Sigmoid colon (tissue), 6 donors: ENCODE measurements at regions not wholly inside any gene's neighbourhood (a gene's known extent, or its start where the extent isn't known, plus 50 kb on each side); places are given as distances from the start of the nearest gene placed in this dataset.

ENCODE experiments used
- DNase-seq: peaks from one replicate; pipeline ENCODE4 v3.0.0-alpha.2; 2019
- H3K27ac ChIP-seq, 4 donors: fragments of 200-600 bp; sonication (generic); one replicate each; pipeline ENCODE4 v1.5.1; 2016 to 2019; ENCODE audit warnings: mild to moderate bottlenecking in 1 of 4
- H3K27me3 ChIP-seq, 3 donors: fragments of 200-600 bp; sonication (generic); one replicate each; pipeline ENCODE4 v1.5.1; 2019; ENCODE audit warnings: mild to moderate bottlenecking in 1 of 3
- H3K36me3 ChIP-seq, 4 donors: fragments of 200-600 bp; sonication (generic); one replicate each; pipeline ENCODE4 v1.5.1; 2016 to 2019
- H3K4me1 ChIP-seq, 4 donors: fragments of 200-600 bp; sonication (generic); one replicate each; pipeline ENCODE4 v1.5.1; 2017 to 2019
- H3K4me3 ChIP-seq, 4 donors: fragments of 200-600 bp; sonication (generic); one replicate each; pipeline ENCODE4 v1.5.1; 2017 to 2019; ENCODE audit warnings: mild to moderate bottlenecking in 2 of 4, moderate library complexity in 1 of 4
- H3K9me3 ChIP-seq, 4 donors: fragments of 200-600 bp in 3 of 4; sonication (generic) in 3 of 4; one replicate each; pipeline versions ENCODE4 v1.5.1 to v1.6.1; 2013 to 2019
- EP300 ChIP-seq, 4 donors: sonication (generic); formaldehyde crosslinking; IDR thresholded peaks; one replicate each; pipeline ENCODE4 v1.6.1; 2017; ENCODE audit warnings: antibody characterized with exemption in 4 of 4
- POLR2A ChIP-seq, 2 donors: fragments of 450-650 bp; IDR thresholded peaks; one replicate each; pipeline ENCODE4 v1.6.1; 2016; ENCODE audit warnings: antibody characterized with exemption in 2 of 2, mild to moderate bottlenecking in 2 of 2, moderate library complexity in 2 of 2
- POLR2AphosphoS5 ChIP-seq, 4 donors: sonication (generic); formaldehyde crosslinking; IDR thresholded peaks; one replicate each; pipeline ENCODE4 v1.6.1; 2017; ENCODE audit warnings: antibody characterized with exemption in 4 of 4
- WGBS, 2 donors: extraction: QIAGEN DNeasy Blood & Tissue Kit; methylation state at CpG; one replicate each; pipeline ENCODE4 v1.1.7; 2013; 5-methylcytosine and 5-hydroxymethylcytosine counted together
- intact Hi-C: fragments of 100-400 bp; cut with DNase I; formaldehyde crosslinking; loops from one replicate; pipeline ENCODE4 v1.15.1; 2023
- TF ChIP-seq, protein P1 (sequence below), 4 experiments: fragments of 450-650 bp in 3 of 4; fragments of 200-600 bp in 1 of 4; IDR thresholded peaks; one replicate each; pipeline ENCODE4 v1.5.1; 2016 to 2019; ENCODE audit warnings: antibody characterized with exemption in 4 of 4, mild to moderate bottlenecking in 3 of 4, moderate library complexity in 2 of 4
- donor health status: healthy with polysubstance abuse.
- donor health status: healthy.

DNA sequence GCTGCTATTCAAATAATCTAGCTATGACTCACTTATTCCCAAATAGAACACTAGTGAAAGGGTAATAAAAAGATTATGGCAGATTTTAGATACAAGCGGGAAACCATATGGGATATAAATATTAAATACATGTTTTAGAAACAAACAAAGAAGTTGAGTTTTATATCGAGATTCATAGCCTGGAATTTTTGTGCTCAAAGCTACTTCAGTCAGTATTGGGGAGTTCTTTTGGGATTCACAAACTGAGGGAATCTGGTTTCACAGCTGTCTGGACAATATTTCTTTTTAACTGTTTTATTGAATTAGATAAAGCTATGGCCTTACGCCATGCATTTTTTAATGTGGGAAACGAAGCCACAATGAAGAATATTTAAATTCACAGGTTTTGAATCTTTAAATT, 257.1 kb upstream of the PCDH20 start:
- intact Hi-C loops: no loop called here
- DNase-seq: no peak
- WGBS, 2 donors: 61 to 77% methylated on average over 4 of the region's 4 CpGs

GRCh38 chr13:61670384-61671161, 254.9 kb upstream of the PCDH20 start:
- Histone ChIP-seq H3K4me1 (no peaks in the 10 kb centered on the region), H3K27me3 (no peaks in the 10 kb centered on the region), H3K27ac (no peak overlapping the region), H3K9me3 (peaks cover 0 to 9% (median 0%) of the 10 kb centered on the region in 4 donors), H3K36me3 (no peaks in the 10 kb centered on the region), H3K4me3 (no peak overlapping the region)
- intact Hi-C loops: no loop called here
- 88 to 92% methylated on average over 19 of the region's 19 CpGs for WGBS, 2 donors
- DNase-seq: no peak
- TF ChIP-seq POLR2A (IDR thresholded peaks at IDR 0.05): no peak
- TF ChIP-seq EP300 (IDR thresholded peaks at IDR 0.05): no peak
- no peak for TF ChIP-seq POLR2AphosphoS5 (IDR thresholded peaks at IDR 0.05)
- TF ChIP-seq, protein P1, sequence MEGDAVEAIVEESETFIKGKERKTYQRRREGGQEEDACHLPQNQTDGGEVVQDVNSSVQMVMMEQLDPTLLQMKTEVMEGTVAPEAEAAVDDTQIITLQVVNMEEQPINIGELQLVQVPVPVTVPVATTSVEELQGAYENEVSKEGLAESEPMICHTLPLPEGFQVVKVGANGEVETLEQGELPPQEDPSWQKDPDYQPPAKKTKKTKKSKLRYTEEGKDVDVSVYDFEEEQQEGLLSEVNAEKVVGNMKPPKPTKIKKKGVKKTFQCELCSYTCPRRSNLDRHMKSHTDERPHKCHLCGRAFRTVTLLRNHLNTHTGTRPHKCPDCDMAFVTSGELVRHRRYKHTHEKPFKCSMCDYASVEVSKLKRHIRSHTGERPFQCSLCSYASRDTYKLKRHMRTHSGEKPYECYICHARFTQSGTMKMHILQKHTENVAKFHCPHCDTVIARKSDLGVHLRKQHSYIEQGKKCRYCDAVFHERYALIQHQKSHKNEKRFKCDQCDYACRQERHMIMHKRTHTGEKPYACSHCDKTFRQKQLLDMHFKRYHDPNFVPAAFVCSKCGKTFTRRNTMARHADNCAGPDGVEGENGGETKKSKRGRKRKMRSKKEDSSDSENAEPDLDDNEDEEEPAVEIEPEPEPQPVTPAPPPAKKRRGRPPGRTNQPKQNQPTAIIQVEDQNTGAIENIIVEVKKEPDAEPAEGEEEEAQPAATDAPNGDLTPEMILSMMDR (IDR thresholded peaks at IDR 0.05): no peak

More for the DNA sequence above, 257.1 kb upstream of the PCDH20 start:
- H3K4me1 ChIP-seq: no peaks in the 10 kb centered on the region
- H3K9me3 ChIP-seq: peaks cover 0 to 6% (median 0%) of the 10 kb centered on the region in 4 donors
- no peak overlapping the region for H3K4me3 ChIP-seq
- TF ChIP-seq EP300 (IDR thresholded peaks at IDR 0.05): no peak
- TF ChIP-seq, protein P1 (IDR thresholded peaks at IDR 0.05): no peak
- TF ChIP-seq POLR2AphosphoS5 (IDR thresholded peaks at IDR 0.05): no peak
- TF ChIP-seq POLR2A (IDR thresholded peaks at IDR 0.05): no peak
- no peaks in the 10 kb centered on the region for H3K36me3 ChIP-seq
- H3K27me3 ChIP-seq: no peaks in the 10 kb centered on the region
- no peak overlapping the region for H3K27ac ChIP-seq

DNA sequence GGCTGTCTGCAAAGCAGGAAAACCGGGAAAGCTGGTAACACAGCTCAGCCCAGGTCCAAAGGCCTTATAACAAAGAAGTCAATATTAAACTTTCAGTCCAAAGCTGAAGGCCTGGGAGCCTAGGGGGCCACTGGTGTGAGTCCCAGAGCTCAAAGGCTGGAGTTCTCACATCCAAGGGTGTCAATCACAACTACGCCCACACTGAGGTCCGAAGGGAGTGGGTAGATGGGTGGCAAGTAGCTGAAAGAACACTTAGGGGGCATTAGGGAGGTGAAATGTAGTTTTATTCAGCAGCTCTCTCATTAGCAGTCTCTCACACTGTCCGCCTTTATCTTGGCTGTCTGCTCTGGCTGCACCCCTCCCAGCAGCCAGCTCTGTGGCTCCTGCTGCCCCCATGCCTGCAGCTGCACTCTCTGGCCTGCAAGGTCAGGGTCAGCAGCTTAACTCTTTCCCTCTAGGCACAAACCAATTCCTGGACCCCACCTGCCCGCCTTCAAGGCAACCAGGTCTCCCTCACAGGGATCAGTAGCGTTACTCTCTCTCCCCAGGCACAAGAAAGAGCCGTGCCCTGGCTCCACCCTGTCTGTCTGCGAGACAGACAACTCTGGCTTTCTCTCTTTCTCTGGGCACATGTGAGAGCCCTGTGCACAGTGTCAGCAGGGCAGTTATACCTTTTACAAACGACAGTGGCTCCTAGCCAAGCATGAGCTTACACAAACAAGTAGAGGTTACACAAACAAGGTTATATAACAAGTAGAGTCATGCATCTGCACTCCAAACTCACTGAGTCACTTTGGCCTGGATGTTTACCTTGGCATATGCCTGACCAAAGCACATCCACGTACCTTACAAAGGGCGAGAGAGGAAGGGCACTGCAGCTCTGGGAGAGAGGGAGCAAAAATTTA, 249.4 kb upstream of the PCDH20 start:
- Histone ChIP-seq H3K9me3 (peaks cover 0 to 3% (median 0%) of the 10 kb centered on the region in 4 donors), H3K4me3 (no peak overlapping the region), H3K27ac (no peak overlapping the region), H3K4me1 (no peaks in the 10 kb centered on the region), H3K36me3 (no peaks in the 10 kb centered on the region), H3K27me3 (no peaks in the 10 kb centered on the region)
- no peak for DNase-seq
- TF ChIP-seq EP300 (IDR thresholded peaks at IDR 0.05) (no peak), POLR2AphosphoS5 (IDR thresholded peaks at IDR 0.05) (no peak), POLR2A (IDR thresholded peaks at IDR 0.05) (no peak)
- TF ChIP-seq, protein P1 (IDR thresholded peaks at IDR 0.05): no peak
- 34 to 61% methylated on average over 11 of the region's 11 CpGs for WGBS, 2 donors
- intact Hi-C loops: no loop called here

DNA sequence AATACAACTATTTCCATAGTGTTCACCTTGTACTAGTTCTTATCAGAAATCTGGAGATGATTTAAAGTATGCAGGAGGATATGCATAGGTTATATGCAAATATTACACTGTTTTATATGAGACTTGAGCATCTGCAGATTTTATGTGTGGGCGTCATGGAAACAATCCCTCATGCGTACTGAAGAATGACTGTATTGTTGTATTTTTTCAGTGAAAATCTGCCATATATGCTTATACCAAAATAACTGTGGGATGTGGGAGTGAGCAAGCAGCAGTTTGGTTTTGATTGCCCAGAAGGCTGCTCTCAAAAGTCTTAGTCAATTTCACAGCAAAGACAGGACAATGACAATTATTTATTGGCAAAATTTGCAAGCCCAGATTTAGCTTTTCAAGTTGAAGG, 238.8 kb upstream of the PCDH20 start:
- no peaks in the 10 kb centered on the region for H3K36me3 ChIP-seq
- 73 to 91% methylated on average over 2 of the region's 2 CpGs for WGBS, 2 donors
- TF ChIP-seq POLR2A (IDR thresholded peaks at IDR 0.05) (no peak), POLR2AphosphoS5 (IDR thresholded peaks at IDR 0.05) (no peak), EP300 (IDR thresholded peaks at IDR 0.05) (no peak)
- TF ChIP-seq, protein P1 (IDR thresholded peaks at IDR 0.05): no peak
- DNase-seq: no peak
- intact Hi-C loops: no loop called here
- no peak overlapping the region for H3K4me3 ChIP-seq
- no peaks in the 10 kb centered on the region for H3K27me3 ChIP-seq
- H3K4me1 ChIP-seq: no peaks in the 10 kb centered on the region
- no peak overlapping the region for H3K27ac ChIP-seq
- H3K9me3 ChIP-seq: no peaks in the 10 kb centered on the region
